SK-N-SH treated with all-trans-retinoic acid at 6 μM for 48 hours (cell line): ENCODE measurements at regions not wholly inside any gene's neighbourhood (a gene's known extent, or its start where the extent isn't known, plus 50 kb on each side); places are given as distances from the start of the nearest gene placed in this dataset.

Experiments
- ARNTL ChIP-seq: fragments of 450-650 bp; formaldehyde crosslinking; IDR thresholded peaks from 2 replicates; pipeline ENCODE4 v1.5.0; 2020; ENCODE audit warnings: low read depth, mild to moderate bottlenecking, moderate library complexity, borderline replicate concordance
- ESRRG ChIP-seq: fragments of 250-450 bp; sonication (Bioruptor Pico); IDR thresholded peaks from 2 replicates; pipeline ENCODE4 v1.6.1; 2021; ENCODE audit warnings: mild to moderate bottlenecking
- OSR1 ChIP-seq: fragments of 250-450 bp; sonication (Bioruptor Pico); IDR thresholded peaks from 2 replicates; pipeline ENCODE4 v1.8.0; 2022; ENCODE audit warnings: moderate library complexity, mild to moderate bottlenecking, inconsistent platforms
- ZFP3 ChIP-seq: fragments of 250-450 bp; sonication (Bioruptor Pico); IDR thresholded peaks from 2 replicates; pipeline ENCODE4 v1.5.0; 2020; ENCODE audit warnings: mild to moderate bottlenecking, moderate library complexity

- TF ChIP-seq ARNTL (CRISPR knock-in tag), result no peak
- no peak for TF ChIP-seq ESRRG (CRISPR knock-in tag)
- TF ChIP-seq OSR1 (CRISPR knock-in tag), result no peak
- TF ChIP-seq ZFP3 (CRISPR knock-in tag), result no peak
Measured at GRCh38 chr3:78161736-78162135, 1121.8 kb downstream of the ROBO2 start.
